HFF-Myc (cell line): ENCODE measurements at regions not wholly inside any gene's neighbourhood (a gene's known extent, or its start where the extent isn't known, plus 50 kb on each side); places are given as distances from the start of the nearest gene placed in this dataset.

Source experiments
- DNase-seq: peaks from one replicate; pipeline ENCODE4 v3.0.0-alpha.2; 2011; ENCODE audit warnings: low read depth; ENCODE audit errors: extremely low read depth
- H3K4me3 ChIP-seq: replicated peaks from 2 replicates; pipeline ENCODE4 v1.5.1; 2011; ENCODE audit warnings: low read depth, mild to moderate bottlenecking, control low read depth, low read length
- CTCF ChIP-seq: IDR thresholded peaks from 2 replicates; pipeline ENCODE4 v1.5.1; 2012; ENCODE audit warnings: mild to moderate bottlenecking, low read depth, low read length, control low read depth; ENCODE audit errors: missing control alignments

GRCh38 chr6:92337571-92337970 lies 1081.8 kb downstream of the EPHA7 start:
- no peak for DNase-seq
- TF ChIP-seq CTCF: no peak
- H3K4me3 ChIP-seq: no peak overlapping the region

GRCh38 chr6:92329208-92329847 lies 1090.0 kb downstream of the EPHA7 start:
- DNase-seq: no peak
- no peak overlapping the region for H3K4me3 ChIP-seq
- TF ChIP-seq CTCF: no peak

- DNase-seq: no peak
- H3K4me3 ChIP-seq: no peak overlapping the region
- TF ChIP-seq CTCF: no peak
Measured at GRCh38 chr6:92315312-92315711, 1104.0 kb downstream of the EPHA7 start.

DNA sequence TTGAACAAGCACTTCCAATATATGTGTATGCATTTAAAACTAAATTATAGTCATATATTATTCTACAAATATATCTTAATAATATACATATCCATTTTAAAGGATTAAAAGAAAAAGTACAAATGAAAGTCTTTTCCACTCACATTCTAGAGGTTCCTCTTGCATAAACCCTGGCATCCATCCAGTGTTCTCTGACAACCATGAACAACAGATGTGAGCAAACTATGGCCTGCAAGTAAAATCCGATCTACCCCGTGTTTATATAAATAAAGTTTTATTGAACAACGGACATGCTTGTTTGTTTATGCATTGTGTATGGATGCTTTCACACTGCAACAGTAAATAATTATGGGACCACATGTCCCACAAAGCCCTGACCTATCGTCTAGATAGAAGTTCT lies 1122.3 kb downstream of the EPHA7 start:
- DNase-seq: no peak
- TF ChIP-seq CTCF: no peak

DNA sequence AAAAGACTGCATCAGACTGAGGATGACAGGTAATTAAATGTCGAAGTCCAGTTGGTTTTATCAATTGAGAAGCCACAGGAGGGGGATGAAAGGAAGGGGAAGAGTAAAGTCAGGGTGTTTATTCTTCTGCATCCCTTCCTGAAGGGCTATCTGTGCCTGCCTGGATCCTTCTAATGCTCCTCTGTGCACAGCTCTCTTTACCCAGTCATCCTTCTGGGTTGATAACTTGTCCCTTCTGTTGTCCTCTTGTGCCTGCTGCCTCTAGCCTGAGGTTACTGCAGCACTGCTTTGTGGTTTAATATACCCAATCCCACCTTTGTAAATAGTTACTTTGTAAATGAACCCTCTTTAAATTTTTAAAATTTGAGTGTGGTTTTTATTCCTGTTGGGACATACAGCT lies 1127.3 kb downstream of the EPHA7 start:
- no peak for TF ChIP-seq CTCF

More for the DNA sequence above, 1122.3 kb downstream of the EPHA7 start:
- no peak overlapping the region for H3K4me3 ChIP-seq

GRCh38 chr6:92289831-92290230 lies 1129.5 kb downstream of the EPHA7 start:
- TF ChIP-seq CTCF: no peak
- H3K4me3 ChIP-seq: no peak overlapping the region
- DNase-seq: no peak

More for the DNA sequence above, 1127.3 kb downstream of the EPHA7 start:
- H3K4me3 ChIP-seq: no peak overlapping the region
- DNase-seq: no peak

- TF ChIP-seq CTCF: no peak
- DNase-seq: no peak
- H3K4me3 ChIP-seq: no peak overlapping the region
Measured at GRCh38 chr6:92281571-92282076, 1137.7 kb downstream of the EPHA7 start.
